ENCODE measurements at regions not wholly inside any gene's neighbourhood (a gene's known extent, or its start where the extent isn't known, plus 50 kb on each side); places are given as distances from the start of the nearest gene placed in this dataset.

DNA sequence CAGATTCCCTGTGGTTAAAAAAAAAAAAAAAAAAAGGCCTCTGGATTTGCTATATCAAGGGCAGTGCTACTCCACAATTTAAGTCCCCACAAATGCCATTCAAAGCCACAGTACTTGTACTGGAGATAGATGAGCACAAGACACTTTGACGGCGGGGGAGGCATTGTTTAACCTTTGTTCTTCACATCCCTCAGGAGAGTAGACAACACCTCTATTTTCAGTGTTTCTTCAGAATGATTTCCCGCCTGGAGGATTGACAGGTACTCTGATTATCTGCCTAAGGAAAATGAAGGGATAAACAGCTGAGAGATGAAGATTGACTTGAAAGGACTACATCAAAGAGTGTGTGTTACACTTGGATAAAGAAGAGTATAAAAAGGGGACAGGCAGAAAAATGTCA lies 58.7 kb downstream of the OTOL1 start:
- in situ Hi-C loops (cut with HindIII; ENCODE audit: low sequenced_read_pairs): no loop called here

DNA sequence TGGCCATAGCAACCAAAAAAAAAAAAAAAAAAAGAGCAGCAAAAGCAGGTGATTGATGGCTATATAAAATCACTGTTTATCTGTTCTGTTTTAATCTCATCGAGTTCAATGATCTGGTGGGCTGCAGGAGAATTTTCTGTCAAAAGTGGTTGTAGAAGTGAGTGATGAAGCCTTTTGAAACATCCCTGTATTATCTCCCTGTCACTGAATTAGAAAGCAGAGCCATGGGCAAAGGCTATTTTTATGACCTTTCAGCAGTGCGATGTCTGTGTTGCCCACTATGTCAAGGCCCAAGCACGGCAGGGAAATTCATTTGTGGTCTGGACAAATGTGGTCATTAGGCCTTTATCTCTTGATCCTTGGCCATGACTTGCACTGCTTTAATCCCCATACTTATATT lies 59.9 kb downstream of the OTOL1 start:
- in situ Hi-C loops (cut with HindIII; ENCODE audit: low sequenced_read_pairs): no loop called here

DNA sequence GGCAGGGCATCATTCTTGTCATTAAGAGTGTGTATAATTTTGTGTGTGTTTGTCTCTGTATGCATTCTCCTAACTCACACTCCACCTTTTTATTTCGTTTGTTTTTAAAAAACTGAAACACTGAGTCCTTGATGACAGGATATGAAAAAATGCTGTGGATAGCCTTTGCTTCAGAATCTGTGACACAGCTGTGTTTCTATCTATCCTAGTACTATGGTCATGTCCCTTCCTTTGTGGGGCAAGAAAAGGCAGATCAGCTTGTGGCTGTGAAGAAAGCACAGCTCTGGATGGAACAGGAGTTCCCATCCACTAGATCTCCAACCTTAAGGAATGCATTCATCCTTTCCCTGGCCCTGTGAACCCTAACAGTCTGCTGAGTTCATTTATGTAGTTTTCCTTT lies 60.3 kb downstream of the OTOL1 start:
- in situ Hi-C loops (cut with HindIII; ENCODE audit: low sequenced_read_pairs): no loop called here

DNA sequence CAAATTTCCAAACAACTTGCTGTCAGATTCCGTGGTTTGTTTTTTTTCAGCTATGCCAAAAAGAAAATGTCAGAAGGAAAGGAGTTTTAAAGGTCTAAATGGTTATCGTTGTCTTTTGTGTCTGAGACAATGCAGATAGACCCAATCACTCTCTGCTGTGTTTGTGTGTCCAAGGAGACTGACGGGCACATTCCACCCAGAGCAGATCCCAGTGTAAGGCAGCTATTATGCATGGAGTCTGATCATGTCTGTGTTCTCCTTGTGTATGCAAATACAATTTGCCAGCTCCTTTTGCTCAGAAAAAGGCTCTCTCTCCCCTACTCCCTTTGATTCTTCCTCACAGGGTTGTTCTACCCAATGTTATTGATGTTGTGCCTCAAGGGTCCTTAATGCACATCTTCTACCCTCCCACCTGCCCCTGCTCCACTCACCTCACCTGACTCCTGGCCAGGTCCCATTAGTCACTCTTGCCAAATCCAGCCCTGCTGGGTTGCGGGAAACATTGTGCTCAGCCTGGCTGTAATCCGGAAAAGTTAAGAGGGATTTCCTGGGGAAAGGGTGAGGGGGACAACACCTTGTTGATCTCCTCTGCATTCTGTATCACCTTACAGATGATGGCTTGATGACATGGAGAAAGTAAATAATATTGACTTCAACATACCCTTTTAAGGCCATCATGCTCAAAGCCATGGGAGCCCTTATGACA lies 61.0 kb downstream of the OTOL1 start:
- in situ Hi-C loops (cut with HindIII; ENCODE audit: low sequenced_read_pairs): no loop called here

DNA sequence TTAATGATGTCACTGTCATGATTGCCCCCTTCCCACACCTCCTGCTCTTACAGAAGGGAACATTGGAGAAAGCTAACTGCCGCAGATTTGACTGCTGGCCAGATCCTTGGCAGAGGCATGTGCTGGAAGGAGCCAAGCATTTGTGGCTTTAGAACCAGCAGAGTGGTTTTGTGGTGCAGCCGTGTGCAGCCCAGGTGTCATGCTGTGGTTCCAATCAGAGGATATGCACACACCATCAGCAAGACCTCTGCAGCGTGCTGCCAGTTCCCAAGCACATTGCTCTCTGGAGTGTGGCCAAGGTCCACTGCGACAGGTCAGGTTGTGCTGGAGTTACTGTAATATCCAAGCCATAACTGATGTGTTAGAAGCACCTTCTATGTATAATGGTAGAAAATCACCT lies 61.6 kb downstream of the OTOL1 start:
- in situ Hi-C loops (cut with HindIII; ENCODE audit: low sequenced_read_pairs): no loop called here

DNA sequence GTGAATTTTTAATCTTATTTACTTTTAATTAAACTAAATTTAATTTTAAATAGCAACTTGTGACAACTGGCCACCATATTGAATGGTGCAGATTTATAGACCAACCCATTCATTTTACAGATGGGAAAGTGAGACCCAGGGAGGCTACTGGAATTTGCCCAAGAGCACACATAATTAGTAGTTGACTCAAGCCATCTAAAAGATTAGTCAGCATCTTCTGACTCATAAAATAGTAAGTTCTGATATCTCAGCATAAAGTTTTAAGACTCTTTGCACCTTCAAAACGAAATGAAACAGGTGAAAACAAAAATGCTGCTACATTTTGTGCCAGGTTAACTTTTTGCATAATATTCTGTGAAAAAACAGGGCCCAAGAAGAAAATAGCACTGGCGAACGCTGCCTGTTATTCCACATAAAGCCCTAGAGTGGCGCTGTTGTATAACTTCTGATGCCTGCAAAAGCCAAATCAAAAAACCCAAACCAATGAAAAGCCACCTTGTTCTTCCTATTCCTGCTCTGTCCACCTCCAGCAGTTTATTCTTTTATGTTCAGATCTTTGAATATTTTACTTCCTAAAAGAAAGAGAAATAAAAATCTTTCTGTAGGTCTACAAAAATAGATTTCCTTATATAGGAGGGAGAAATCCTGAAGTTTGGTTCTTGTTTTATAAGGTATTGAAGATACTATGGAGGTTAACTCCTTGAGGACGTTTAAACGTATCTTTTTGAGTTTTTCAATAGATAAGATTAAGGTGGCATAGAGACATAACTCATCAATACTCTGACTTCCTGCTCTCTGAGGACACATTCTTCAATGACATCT lies 62.8 kb downstream of the OTOL1 start:
- in situ Hi-C loops (cut with HindIII; ENCODE audit: low sequenced_read_pairs): no loop called here

DNA sequence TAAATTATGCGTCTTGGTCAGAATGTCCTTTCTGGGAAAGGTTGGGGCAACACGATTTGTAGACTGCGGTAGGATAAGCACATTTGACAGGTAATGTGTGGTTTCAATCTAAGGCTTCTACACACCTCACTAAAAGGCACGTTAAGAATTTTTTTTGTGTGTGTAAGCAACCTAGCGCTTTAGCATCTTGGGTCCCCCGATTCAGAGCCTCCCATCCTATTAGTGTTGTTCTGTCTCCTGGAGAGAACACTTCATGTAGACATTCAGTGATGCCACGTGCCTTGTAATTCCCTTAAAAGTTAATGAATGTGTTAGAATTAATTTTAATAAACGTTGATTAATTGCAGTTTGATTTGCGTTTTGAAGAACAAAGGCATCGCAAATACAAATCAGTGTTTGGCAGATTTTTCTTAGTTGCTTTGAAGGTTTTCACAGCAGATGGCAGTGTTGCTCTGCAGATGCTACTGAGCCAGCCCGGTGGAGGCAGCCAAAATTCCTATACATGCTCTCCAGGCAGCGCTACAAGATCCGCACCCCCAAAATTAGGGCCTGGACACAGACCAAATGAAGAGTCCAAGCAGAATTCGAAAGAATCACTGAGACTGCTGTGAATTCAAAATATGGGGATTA lies 63.5 kb downstream of the OTOL1 start:
- in situ Hi-C loops (cut with HindIII; ENCODE audit: low sequenced_read_pairs): no loop called here

DNA sequence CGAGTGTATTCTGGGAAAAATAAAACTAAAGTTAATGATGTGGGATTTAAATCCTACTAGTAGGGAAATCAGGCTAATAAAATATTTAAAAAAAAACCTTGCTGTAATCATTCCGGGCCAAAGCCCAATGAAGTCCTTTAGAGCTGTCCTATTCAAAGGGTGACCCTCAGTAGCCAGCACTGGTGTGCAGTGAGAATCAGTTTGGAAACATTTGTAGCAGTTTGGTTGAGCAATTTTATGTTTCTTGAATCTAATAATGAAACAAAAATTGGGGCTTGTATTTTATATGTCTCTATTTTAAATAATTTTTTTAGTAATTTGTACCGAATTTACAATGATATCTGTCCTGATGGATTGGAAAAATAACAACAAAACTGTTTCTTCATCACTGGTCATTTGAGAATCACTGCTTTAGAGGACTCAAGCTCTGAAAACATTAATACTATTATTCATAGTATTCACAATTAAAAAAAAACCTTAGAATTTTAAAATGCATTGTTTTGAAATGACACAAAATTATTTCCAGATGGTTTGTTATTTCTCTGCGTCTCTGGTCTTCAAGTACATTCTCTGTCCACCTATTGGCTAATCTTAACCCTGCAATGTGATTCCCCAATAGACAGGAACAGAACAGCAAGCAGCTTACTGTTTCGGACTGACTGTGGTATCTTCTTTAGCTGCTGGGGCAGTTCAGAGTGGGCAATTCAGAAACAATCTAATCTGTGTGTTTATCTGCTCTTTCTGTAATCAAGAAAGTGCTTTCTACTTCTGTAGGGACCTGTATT lies 71.2 kb downstream of the OTOL1 start:
- in situ Hi-C loops (cut with HindIII; ENCODE audit: low sequenced_read_pairs): no loop called here

DNA sequence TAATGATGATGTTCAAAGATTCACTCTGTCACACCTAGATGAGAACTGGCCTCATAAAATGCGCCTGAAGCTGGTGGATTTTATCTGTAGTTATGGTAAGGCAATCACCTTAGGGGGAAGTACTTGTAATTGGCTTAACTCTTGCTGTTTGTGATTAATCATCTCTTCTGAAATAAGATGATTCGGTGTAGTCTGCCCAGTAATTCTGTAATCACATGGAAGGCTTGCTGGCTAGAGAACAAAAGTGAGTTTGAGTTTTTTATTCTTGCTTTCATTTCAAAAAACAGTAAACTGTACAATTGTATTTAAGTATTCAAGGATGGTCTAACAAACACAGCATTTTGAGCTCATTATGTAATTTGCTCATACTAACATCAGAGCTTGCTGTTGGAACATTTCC lies 72.1 kb downstream of the OTOL1 start:
- in situ Hi-C loops (cut with HindIII; ENCODE audit: low sequenced_read_pairs): no loop called here

DNA sequence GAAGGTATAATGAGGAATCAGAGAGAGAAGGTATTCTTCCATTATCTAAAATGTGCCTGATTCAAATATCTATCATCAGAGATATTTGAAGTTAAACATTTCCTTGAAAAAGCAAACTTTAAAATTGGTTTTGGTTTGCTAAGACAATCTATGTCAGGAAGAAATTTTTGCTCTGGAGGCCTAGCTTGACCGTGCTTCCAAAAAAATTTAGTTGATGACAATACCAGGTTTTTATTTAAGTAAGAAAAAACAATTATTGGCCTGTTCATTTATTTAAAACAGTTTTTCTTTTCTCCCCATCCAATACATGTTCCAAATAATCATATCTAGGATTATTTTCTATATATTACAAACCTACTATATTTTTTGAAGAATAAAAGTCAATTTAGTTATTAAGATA lies 75.3 kb downstream of the OTOL1 start:
- in situ Hi-C loops (cut with HindIII; ENCODE audit: low sequenced_read_pairs): no loop called here

DNA sequence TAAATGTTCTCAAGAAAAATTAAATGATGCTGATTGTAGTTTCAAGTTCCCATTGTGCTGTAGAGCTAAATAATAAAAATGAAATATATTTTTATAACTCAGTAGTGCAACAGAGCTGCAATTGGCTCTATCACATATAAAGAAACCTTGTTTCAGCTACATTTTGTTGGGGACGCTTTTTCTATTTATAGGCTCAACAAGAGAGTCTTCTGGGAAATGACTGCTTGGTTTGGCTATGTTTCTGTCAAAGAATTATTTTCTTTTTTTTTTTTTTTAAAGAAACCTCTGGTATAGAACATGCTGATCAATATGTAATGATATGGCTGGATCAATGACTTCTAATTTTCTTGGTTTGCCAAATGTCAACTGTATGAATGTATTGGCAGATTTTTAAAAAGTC lies 76.5 kb downstream of the OTOL1 start:
- in situ Hi-C loops (cut with HindIII; ENCODE audit: low sequenced_read_pairs): no loop called here

DNA sequence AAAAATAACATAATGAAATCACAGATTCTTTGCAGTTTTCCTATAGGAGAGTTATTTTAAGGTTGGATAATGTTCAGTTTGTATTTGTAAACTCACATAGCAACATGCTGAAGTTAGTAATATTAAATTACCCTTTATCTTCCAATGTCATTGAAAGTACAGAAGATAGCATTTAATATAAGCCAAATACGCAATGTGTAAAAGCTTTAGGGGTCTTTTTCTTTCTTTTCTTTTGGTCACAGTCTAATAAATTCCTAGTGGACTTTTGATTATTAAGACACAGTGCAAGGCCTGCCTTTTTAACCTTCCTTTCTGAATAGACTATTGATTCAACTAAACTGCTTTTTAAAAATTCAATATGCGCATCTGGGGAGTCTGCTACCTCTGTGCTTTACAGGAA lies 79.3 kb downstream of the OTOL1 start:
- in situ Hi-C loops (cut with HindIII; ENCODE audit: low sequenced_read_pairs): no loop called here

DNA sequence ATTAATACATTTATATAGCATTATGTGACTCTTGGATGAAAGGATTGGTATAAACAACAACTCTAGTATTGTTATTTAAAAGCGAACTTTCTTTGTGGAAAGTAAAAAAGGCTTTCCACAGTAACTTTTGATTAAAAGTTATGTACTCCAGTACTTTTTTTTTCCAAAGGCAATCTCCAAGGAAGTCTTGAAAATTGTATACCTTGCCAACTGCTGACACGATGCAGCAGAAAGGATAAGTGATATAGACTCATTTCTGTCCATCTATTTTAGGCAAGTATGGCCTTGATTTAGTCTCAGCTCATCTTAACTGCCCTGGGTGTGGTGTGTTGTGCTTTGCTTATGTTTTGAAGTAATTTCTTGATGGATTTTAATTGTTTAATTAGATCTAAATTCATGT lies 79.7 kb downstream of the OTOL1 start:
- in situ Hi-C loops (cut with HindIII; ENCODE audit: low sequenced_read_pairs): no loop called here

DNA sequence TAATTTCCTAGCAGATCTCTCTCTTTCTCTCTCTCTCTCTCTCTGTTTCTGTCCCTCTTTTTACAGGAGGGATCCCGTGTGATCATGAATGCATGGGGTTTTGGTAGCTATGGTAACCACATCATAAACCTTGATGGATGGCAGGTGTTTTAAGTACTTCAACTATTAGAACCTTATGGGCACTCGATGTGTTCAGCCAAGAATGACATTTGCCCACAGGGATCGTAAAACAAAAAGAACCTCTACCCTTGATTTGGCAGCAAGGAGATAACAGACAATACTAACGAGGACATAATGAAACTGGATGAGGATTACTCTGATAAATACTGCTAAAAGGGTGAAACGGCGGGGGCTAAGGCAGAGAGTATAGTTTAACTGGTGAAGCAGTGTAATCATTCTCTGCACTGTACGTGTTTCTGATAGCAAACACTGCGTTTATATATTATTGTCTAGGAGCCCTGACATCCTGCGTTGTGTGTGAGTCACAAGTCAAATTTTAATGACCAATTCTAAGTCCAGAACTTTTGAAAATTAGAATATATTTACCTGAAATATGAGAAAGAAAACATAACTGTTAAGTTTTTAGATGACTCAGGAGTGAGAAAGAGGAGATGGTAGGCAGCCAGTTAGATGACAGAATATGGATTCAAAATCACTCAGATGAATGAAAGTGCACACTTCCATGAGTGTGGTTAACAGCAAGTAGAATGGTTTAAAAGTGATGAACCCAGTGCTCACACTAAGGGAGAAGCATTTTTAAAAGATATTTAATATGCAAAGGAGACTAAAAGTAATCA lies 80.3 kb downstream of the OTOL1 start:
- in situ Hi-C loops (cut with HindIII; ENCODE audit: low sequenced_read_pairs): no loop called here

DNA sequence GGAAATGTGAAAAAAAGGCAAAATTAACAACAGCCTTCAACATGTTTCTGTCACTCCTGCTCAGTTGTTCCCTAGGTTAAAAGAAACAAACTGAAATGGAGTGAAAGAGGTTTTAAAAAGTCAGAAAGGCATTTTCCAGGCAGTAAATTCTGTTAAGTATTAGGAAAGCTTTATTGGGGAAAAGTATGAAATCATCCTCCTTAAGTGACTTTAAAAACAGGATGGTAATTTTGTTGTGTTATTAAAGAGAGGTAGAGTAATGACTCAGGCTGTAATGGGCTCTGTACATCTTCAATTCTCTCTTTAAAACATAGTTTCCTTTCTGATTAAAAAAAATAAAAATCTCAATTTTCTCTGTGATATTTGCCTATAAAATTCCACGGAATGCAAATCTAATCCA lies 81.1 kb downstream of the OTOL1 start:
- in situ Hi-C loops (cut with HindIII; ENCODE audit: low sequenced_read_pairs): no loop called here

DNA sequence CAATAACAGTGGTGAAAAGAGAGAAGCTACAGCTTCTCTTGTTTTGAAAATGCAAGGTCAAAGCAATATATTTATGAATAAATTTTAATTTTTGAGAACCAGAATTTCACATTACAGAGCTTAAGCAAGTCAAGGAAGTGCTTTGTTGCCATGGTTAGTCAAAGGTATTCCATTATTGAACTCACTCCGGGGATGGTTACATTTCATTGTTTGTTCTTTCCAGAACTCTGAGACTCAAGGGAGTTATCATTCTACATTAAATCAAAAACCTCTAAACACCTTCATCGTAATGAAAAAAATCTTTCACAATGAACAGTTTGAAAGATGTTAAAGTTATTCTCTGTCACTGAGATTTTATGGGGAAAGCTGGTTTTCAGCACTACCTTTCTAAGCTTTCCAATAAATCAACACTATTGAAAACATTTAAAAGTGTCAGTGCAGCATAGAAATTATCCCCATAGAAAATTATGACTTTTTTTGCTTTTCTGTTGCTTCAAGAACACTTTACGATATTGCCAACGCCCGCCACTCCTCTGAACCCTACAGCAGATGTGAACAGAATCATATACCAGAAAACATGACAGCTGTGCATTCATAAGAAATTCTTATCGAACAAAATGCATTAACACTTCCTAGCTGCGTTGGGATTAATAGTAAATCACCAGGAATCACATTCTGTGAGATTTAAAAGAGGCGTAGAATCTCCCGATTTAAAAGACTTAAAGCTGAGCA lies 83.0 kb downstream of the OTOL1 start:
- in situ Hi-C loops (cut with HindIII; ENCODE audit: low sequenced_read_pairs): no loop called here

DNA sequence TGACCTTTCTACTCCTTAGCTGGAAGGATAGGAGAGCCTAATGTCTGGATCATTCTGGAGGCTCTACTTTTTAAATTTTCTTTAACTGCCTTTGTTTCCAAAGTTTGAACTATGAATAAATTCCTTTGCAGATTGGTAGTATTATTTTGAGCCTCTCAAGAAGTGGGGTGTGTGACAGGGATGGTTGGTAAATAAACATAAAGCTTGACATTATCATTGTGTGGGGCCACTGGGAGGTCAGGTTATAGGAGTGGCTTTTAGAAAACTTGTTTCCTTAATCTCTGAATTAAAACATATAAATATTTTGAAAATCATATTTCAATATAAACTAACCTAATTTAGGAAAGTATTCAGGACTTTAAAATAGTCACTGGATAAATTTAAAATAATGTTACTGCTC lies 89.3 kb downstream of the OTOL1 start:
- in situ Hi-C loops (cut with HindIII; ENCODE audit: low sequenced_read_pairs): no loop called here

DNA sequence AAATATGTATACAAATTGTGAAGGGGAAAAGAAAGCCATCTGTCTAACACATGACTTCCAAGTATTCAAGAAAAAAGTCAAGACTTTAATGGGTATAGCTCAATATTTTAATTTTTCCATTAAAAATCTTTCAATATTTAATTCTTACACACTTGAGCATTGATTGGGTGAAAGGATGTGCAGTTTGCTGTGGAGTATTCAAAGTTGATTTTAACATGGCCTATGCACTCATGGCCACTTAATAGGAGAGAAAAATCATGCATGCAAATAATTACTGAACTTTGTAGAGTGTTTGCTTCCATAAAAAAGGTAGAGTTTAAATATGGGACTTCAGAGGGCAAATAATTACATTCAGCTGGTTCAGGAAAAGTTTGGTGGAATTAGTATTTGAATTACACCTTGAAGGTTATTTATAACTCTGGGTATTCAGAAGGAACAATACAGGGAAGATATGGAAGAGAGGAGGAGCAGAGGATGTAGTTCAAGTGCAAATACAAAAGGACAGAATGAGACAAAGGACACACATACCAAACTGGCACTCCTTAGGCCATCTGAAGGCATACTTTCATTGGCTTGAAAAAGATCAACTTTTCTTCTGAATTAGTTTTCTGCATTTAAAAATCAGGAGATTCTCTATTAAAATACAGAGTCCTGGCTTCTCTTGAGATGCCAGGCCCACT lies 90.1 kb downstream of the OTOL1 start:
- in situ Hi-C loops (cut with HindIII; ENCODE audit: low sequenced_read_pairs): no loop called here

DNA sequence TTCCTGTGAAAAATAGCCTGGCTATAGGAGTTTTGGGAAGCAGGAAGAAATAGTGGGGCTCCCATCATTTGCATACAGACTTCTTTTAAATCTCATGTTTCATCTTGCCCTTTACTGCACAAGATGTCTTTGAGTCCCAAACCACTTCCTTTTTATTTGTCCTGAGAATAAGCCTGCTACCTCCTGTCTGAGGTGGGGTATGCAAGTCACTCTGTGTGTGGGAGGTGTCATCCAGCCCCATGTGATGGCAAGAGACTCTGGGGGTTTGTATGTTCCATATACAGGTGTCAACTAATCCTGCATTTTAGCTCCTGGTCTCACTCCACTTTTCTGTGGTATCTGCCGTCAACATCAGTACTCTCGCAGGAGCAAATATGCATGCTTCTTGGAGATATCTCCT lies 102.0 kb downstream of the OTOL1 start:
- in situ Hi-C loops (cut with HindIII; ENCODE audit: low sequenced_read_pairs): no loop called here

All from DLD1 (cell line).